Chondrocyte (in vitro differentiated cells): ENCODE measurements at regions not wholly inside any gene's neighbourhood (a gene's known extent, or its start where the extent isn't known, plus 50 kb on each side); places are given as distances from the start of the nearest gene placed in this dataset.
"Not testable (repeated sequence)": the region's sequence is repeated elsewhere in the genome, so short reads cannot be mapped to it uniquely, and the experiment has no call there.

Source experiments
- DNase-seq: peaks from one replicate; pipeline ENCODE4 v3.0.0; 2021; ENCODE audit warnings: mixed read lengths, low spot score
- H3K27ac Mint-ChIP-seq: one replicate; pipeline ENCODE4 v1.8.0; 2021; ENCODE audit warnings: mild to moderate bottlenecking, moderate library complexity, mixed read lengths; ENCODE audit not compliant: unreplicated experiment
- H3K27me3 Mint-ChIP-seq: 2 replicates; pipeline ENCODE4 v1.8.0; 2021; ENCODE audit warnings: low read depth, mixed read lengths
- H3K36me3 Mint-ChIP-seq: 2 replicates; pipeline ENCODE4 v1.8.0; 2021; ENCODE audit warnings: low read depth, mixed read lengths
- H3K4me1 Mint-ChIP-seq: 2 replicates; pipeline ENCODE4 v1.8.0; 2021; ENCODE audit warnings: low read depth, mild to moderate bottlenecking, mixed read lengths
- H3K4me3 Mint-ChIP-seq: one replicate; pipeline ENCODE4 v1.8.0; 2021; ENCODE audit warnings: mild to moderate bottlenecking, moderate library complexity, mixed read lengths; ENCODE audit not compliant: unreplicated experiment
- H3K9me3 Mint-ChIP-seq: 2 replicates; pipeline ENCODE4 v1.8.0; 2021; ENCODE audit warnings: low read depth, mixed read lengths
- CTCF ChIP-seq: fragments of 200-600 bp; sonication (generic); IDR thresholded peaks from 2 replicates; pipeline ENCODE4 v1.5.0; 2021; ENCODE audit warnings: antibody characterized with exemption, mild to moderate bottlenecking, moderate library complexity

DNA sequence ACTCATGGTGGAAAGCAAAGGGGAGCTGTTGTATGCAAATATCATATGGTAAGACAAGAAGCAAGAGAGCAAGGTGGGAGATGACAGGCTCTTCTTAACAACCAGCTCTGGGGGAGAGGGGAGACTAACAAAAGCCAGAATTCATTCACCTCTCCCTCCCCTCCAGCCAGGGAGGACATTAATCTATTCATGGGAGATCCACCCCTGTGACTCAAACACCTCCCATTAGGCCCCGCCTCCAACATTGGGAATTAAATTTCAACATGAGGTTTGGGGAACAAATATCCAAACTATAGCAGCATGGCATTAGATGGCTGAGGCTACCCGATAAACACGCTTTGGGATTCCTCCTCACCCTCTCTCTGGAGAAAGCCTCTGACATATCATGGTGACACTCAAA, 210.6 kb downstream of the RHOU start:
- Mint-ChIP-seq H3K4me1 (no peaks in the 10 kb centered on the region), H3K9me3 (no peaks in the 10 kb centered on the region), H3K27ac (no peak overlapping the region), H3K36me3 (no peaks in the 10 kb centered on the region), H3K27me3 (peaks cover 3% of the 10 kb centered on the region), H3K4me3 (no peak overlapping the region)
- DNase-seq, result no peak
- no peak for TF ChIP-seq CTCF

GRCh38 chr1:228949617-228950016, 214.3 kb downstream of the RHOU start:
- not testable (repeated sequence) for H3K4me3 Mint-ChIP-seq, DNase-seq, H3K27ac Mint-ChIP-seq, H3K36me3 Mint-ChIP-seq, H3K27me3 Mint-ChIP-seq, H3K9me3 Mint-ChIP-seq, H3K4me1 Mint-ChIP-seq

- Mint-ChIP-seq H3K4me3 (no peak overlapping the region), H3K4me1 (no peaks in the 10 kb centered on the region), H3K9me3 (peaks cover 6% of the 10 kb centered on the region), H3K36me3 (peaks cover 4% of the 10 kb centered on the region), H3K27ac (no peak overlapping the region), H3K27me3 (no peaks in the 10 kb centered on the region)
- no peak for DNase-seq
- TF ChIP-seq CTCF, result no peak
Observed at GRCh38 chr1:228953207-228953606, 217.9 kb downstream of the RHOU start.

- H3K9me3 Mint-ChIP-seq, H3K27me3 Mint-ChIP-seq, H3K4me1 Mint-ChIP-seq, H3K27ac Mint-ChIP-seq, H3K36me3 Mint-ChIP-seq, H3K4me3 Mint-ChIP-seq, DNase-seq: not testable (repeated sequence)
Observed at GRCh38 chr1:228953808-228954207, 218.5 kb downstream of the RHOU start.

- no peaks in the 10 kb centered on the region for H3K4me1 Mint-ChIP-seq
- peaks cover 6% of the 10 kb centered on the region for H3K9me3 Mint-ChIP-seq
- no peaks in the 10 kb centered on the region for H3K27me3 Mint-ChIP-seq
- H3K27ac Mint-ChIP-seq, result no peak overlapping the region
- no peak for DNase-seq
- TF ChIP-seq CTCF, result no peak
- H3K4me3 Mint-ChIP-seq, result no peak overlapping the region
- peaks cover 4% of the 10 kb centered on the region for H3K36me3 Mint-ChIP-seq
Observed at GRCh38 chr1:228955691-228956090, 220.4 kb downstream of the RHOU start.

DNA sequence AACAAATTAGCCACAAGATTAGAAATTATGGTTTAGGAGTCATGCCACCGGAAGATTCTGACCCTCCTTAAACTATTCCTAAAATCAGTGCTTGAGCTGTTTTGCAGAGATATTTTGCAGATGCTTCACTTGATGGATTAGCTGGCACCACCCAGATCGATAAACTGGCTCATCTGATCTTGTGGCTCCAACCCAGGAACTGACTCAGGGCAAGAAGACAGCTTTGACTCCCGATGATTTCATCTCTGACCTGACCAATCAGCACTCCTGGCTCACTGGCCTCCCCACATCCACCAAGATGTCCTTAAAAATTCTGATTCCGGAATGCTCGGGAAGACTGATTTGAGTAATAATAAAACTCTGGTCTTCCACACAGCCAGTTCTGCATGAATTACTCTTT, 221.6 kb downstream of the RHOU start:
- Mint-ChIP-seq H3K27ac (no peak overlapping the region), H3K4me1 (no peaks in the 10 kb centered on the region), H3K27me3 (no peaks in the 10 kb centered on the region), H3K4me3 (no peak overlapping the region), H3K36me3 (peaks cover 4% of the 10 kb centered on the region), H3K9me3 (peaks cover 6% of the 10 kb centered on the region)
- TF ChIP-seq CTCF, result no peak
- no peak for DNase-seq
